GM19023 (cell line): ENCODE measurements at regions not wholly inside any gene's neighbourhood (a gene's known extent, or its start where the extent isn't known, plus 50 kb on each side); places are given as distances from the start of the nearest gene placed in this dataset.

ENCODE experiments used
- ATAC-seq: cut with Tn5 transposase; IDR thresholded peaks from one replicate; pipeline ENCODE4 v1.9.1; 2021; ENCODE audit warnings: mild to moderate bottlenecking, moderate library complexity; ENCODE audit not compliant: unreplicated experiment

GRCh38 chr2:226017107-226017506 lies 617.6 kb downstream of the NYAP2 start:
- ATAC-seq = no peak

GRCh38 chr2:226011716-226012450 lies 612.4 kb downstream of the NYAP2 start:
- no peak for ATAC-seq

- no peak for ATAC-seq
These were observed 602.9 kb downstream of the NYAP2 start for GRCh38 chr2:226002438-226002837.

GRCh38 chr2:226001716-226002115 lies 602.2 kb downstream of the NYAP2 start:
- ATAC-seq = no peak

- ATAC-seq = no peak
These were observed 600.2 kb downstream of the NYAP2 start for GRCh38 chr2:225999692-226000091.

GRCh38 chr2:225998653-225999052 lies 599.1 kb downstream of the NYAP2 start:
- no peak for ATAC-seq

GRCh38 chr2:225998116-225998515 lies 598.6 kb downstream of the NYAP2 start:
- ATAC-seq = no peak

GRCh38 chr2:225996462-225996828 lies 596.9 kb downstream of the NYAP2 start:
- no peak for ATAC-seq

- ATAC-seq = no peak
These were observed 596.4 kb downstream of the NYAP2 start for GRCh38 chr2:225995796-225996461.

- ATAC-seq = no peak
These were observed 595.4 kb downstream of the NYAP2 start for GRCh38 chr2:225994748-225995405.

GRCh38 chr2:225993430-225993829 lies 593.9 kb downstream of the NYAP2 start:
- no peak for ATAC-seq

GRCh38 chr2:225989809-225990208 lies 590.3 kb downstream of the NYAP2 start:
- ATAC-seq = no peak

- ATAC-seq = no peak
These were observed 580.9 kb downstream of the NYAP2 start for GRCh38 chr2:225980372-225980771.

- ATAC-seq = no peak
These were observed 571.9 kb downstream of the NYAP2 start for GRCh38 chr2:225971433-225971832.

- ATAC-seq = no peak
These were observed 549.4 kb downstream of the NYAP2 start for GRCh38 chr2:225948903-225949302.

- ATAC-seq = no peak
These were observed 539.5 kb downstream of the NYAP2 start for GRCh38 chr2:225938991-225939390.

GRCh38 chr2:225937625-225938187 lies 538.2 kb downstream of the NYAP2 start:
- ATAC-seq = no peak

GRCh38 chr2:225932811-225933413 lies 533.4 kb downstream of the NYAP2 start:
- ATAC-seq = no peak

- no peak for ATAC-seq
These were observed 531.2 kb downstream of the NYAP2 start for GRCh38 chr2:225930687-225931086.

- no peak for ATAC-seq
These were observed 521.2 kb downstream of the NYAP2 start for GRCh38 chr2:225920621-225921220.

- ATAC-seq = no peak
These were observed 517.2 kb downstream of the NYAP2 start for GRCh38 chr2:225916692-225917091.
